Endothelial cell of umbilical vein (primary cell): ENCODE measurements at regions not wholly inside any gene's neighbourhood (a gene's known extent, or its start where the extent isn't known, plus 50 kb on each side); places are given as distances from the start of the nearest gene placed in this dataset.

Experiments
- BruUV-seq: library from RNA; stranded (reverse); fragments of 400-500 nt; replicated peaks from 2 replicates; lab custom pipeline; 2021; lab: Mats Ljungman, UMichigan
- CTCF ChIA-PET: fragments of 300-600, 350-600 bp; sonication (Branson Sonifier 250); formaldehyde crosslinking; loops from one replicate; lab custom pipeline; 2021; ENCODE audit warnings: antibody characterized with exemption, inconsistent platforms; lab: Charles Lee
- POLR2A ChIA-PET: fragments of 300-600, 350-600 bp; sonication (Branson Sonifier 250); formaldehyde crosslinking; loops from one replicate; lab custom pipeline; 2021; ENCODE audit warnings: antibody characterized with exemption, inconsistent platforms; lab: Charles Lee
- DNase-seq: peaks from one replicate; pipeline ENCODE4 v3.0.0-alpha.2; 2011; ENCODE audit warnings: low read depth, low spot score
- FAIRE-seq: peaks from 2 replicates; lab custom pipeline; 2011; peaks lifted over from hg19 to GRCh38; lab: Jason Lieb, UNC
- H2AFZ ChIP-seq: 2 replicates; pipeline ENCODE4 v1.6.0; 2012; ENCODE audit warnings: low read depth, low read length, control low read depth, inconsistent platforms
- H3K27ac ChIP-seq: 2 replicates; pipeline ENCODE4 v1.5.1; 2011; ENCODE audit warnings: low read depth, mild to moderate bottlenecking, control low read depth, low read length, moderate library complexity; ENCODE audit not compliant: insufficient read depth
- H3K27me3 ChIP-seq, 2 experiments: 2 replicates each; pipeline versions ENCODE4 v1.6.0 to v1.6.1; 2011; ENCODE audit warnings: low read length in 2 of 2, mixed read lengths in 1 of 2; ENCODE audit not compliant: control insufficient read depth in 2 of 2, insufficient read depth in 2 of 2
- H3K36me3 ChIP-seq, 2 experiments: 2 replicates in 1 of 2; 3 replicates in 1 of 2; pipeline ENCODE4 v1.5.1; 2011; ENCODE audit warnings: low read length in 2 of 2, mild to moderate bottlenecking in 1 of 2, moderate library complexity in 1 of 2; ENCODE audit not compliant: control insufficient read depth in 2 of 2, insufficient read depth in 2 of 2; ENCODE audit errors: extremely low read depth in 1 of 2
- H3K4me1 ChIP-seq: 3 replicates; pipeline ENCODE4 v1.5.1; 2011; ENCODE audit warnings: mild to moderate bottlenecking, low read length; ENCODE audit not compliant: control insufficient read depth, insufficient read depth; ENCODE audit errors: extremely low read depth
- H3K4me2 ChIP-seq: 2 replicates; pipeline ENCODE4 v1.6.1; 2011; ENCODE audit warnings: low read length, control low read depth, mixed read lengths; ENCODE audit not compliant: insufficient read depth
- H3K4me3 ChIP-seq, 3 experiments: fragments of 200-600 bp in 1 of 3; sonication (generic), shearing (Covaris generic) in 1 of 3; replicated peaks in 1 of 3; 2 replicates each; pipeline ENCODE4 v1.5.1; 2011 to 2016; ENCODE audit warnings: control low read depth in 3 of 3, low read length in 3 of 3, mild to moderate bottlenecking in 2 of 3, inconsistent platforms in 1 of 3, low read depth in 1 of 3, moderate library complexity in 1 of 3; ENCODE audit not compliant: insufficient read depth in 1 of 3
- H3K79me2 ChIP-seq: 2 replicates; pipeline ENCODE4 v1.6.0; 2012; ENCODE audit warnings: low read length, inconsistent platforms; ENCODE audit not compliant: control insufficient read depth, insufficient read depth
- H3K9ac ChIP-seq: replicated peaks from 2 replicates; pipeline ENCODE3; 2011; ENCODE audit warnings: low read length, control low read depth; ENCODE audit not compliant: insufficient read depth; ENCODE audit errors: extremely low read depth
- H3K9me1 ChIP-seq: replicated peaks from 3 replicates; pipeline ENCODE4 v1.6.0; 2011; ENCODE audit warnings: mild to moderate bottlenecking, low read length; ENCODE audit not compliant: control insufficient read depth, insufficient read depth; ENCODE audit errors: extremely low read depth
- H3K9me3 ChIP-seq: replicated peaks from 2 replicates; pipeline ENCODE4 v1.5.1; 2012; ENCODE audit warnings: low read length, inconsistent platforms; ENCODE audit not compliant: control insufficient read depth, insufficient read depth
- H4K20me1 ChIP-seq: replicated peaks from 2 replicates; pipeline ENCODE3; 2011; ENCODE audit warnings: mild to moderate bottlenecking, low read length; ENCODE audit not compliant: control insufficient read depth, insufficient read depth; ENCODE audit errors: extremely low read depth
- EZH2 ChIP-seq: IDR thresholded peaks from 2 replicates; pipeline ENCODE4 v1.6.1; 2012; ENCODE audit warnings: borderline replicate concordance, low read depth, mild to moderate bottlenecking, moderate library complexity, low read length, inconsistent platforms; ENCODE audit not compliant: severe bottlenecking
- FOS ChIP-seq: IDR thresholded peaks from 2 replicates; pipeline ENCODE4 v1.6.1; 2011; ENCODE audit warnings: mild to moderate bottlenecking, low read length, moderate library complexity, borderline replicate concordance; ENCODE audit not compliant: insufficient read depth
- GATA2 ChIP-seq: IDR thresholded peaks from 2 replicates; pipeline ENCODE4 v1.7.0; 2011; ENCODE audit warnings: low read depth, mild to moderate bottlenecking, moderate library complexity, mixed read lengths, low read length; ENCODE audit not compliant: insufficient read length, insufficient read depth
- JUN ChIP-seq: IDR thresholded peaks from 2 replicates; pipeline ENCODE4 v1.6.1; 2011; ENCODE audit warnings: borderline replicate concordance, low read depth; ENCODE audit not compliant: insufficient read length, insufficient read depth
- MYC ChIP-seq: IDR thresholded peaks from one replicate; pipeline ENCODE4 v1.6.1; 2011; ENCODE audit warnings: mild to moderate bottlenecking, low read depth, low read length
- POLR2A ChIP-seq: IDR thresholded peaks from 2 replicates; pipeline ENCODE4 v1.6.1; 2012; ENCODE audit warnings: low read depth, mild to moderate bottlenecking, control low read depth, low read length
- POLR2AphosphoS5 ChIP-seq: IDR thresholded peaks from 2 replicates; pipeline ENCODE4 v1.6.1; 2012; ENCODE audit warnings: low read depth, mild to moderate bottlenecking, control low read depth, low read length, moderate library complexity; ENCODE audit not compliant: insufficient read depth
- dilution Hi-C: fragments of 300-500 bp; cut with MboI; formaldehyde crosslinking; loops from one replicate; pipeline ENCODE4 v1.15.0; 2019; ENCODE audit warnings: low sequenced_read_pairs; ENCODE audit not compliant: extremely low pct_ligation_motif_present
- intact Hi-C: fragments of 100-400 bp; cut with micrococcal nuclease; formaldehyde crosslinking; loops from one replicate; pipeline ENCODE4 v1.10.0; 2022
- TF ChIP-seq, protein P1 (sequence below), 2 donors: IDR thresholded peaks; 1 replicate in 1 of 2; 2 replicates in 1 of 2; pipeline ENCODE4 v1.5.1; 2011; ENCODE audit warnings: low read length in 2 of 2, mild to moderate bottlenecking in 2 of 2, moderate library complexity in 2 of 2, control low read depth in 1 of 2, inconsistent platforms in 1 of 2, low read depth in 1 of 2; ENCODE audit not compliant: insufficient read depth in 1 of 2; ENCODE audit errors: extremely low read depth in 1 of 2
- TF ChIP-seq, protein P2 (sequence below): IDR thresholded peaks from 2 replicates; pipeline ENCODE4 v1.6.1; 2011; ENCODE audit not compliant: insufficient read depth, insufficient read length

DNA sequence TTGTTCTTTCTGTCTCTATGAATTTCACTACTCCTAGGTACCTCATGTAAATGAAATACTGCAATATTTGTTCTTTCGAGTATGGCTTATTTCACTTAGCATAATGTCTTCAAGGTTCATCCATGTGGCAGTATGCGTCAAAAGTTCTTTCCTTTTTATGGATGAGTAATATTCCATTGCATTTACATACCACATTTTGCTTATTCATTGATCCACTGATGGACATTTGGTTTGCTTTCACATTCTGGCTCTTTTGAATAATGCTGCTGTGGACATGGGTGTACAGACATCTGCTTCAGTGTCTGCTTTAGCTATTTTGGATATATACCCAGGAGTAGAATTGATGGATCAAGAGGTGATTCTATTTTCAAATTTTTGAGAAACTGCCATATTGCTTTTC, 144.2 kb upstream of the PAPPA start:
- no TSS peak for BruUV-seq
- FAIRE-seq (no peak), DNase-seq (no peak)
- Histone ChIP-seq H3K9me1 (no peaks in the 10 kb centered on the region), H3K4me3 (no peak overlapping the region), H4K20me1 (no peaks in the 10 kb centered on the region), H3K9ac (no peak overlapping the region), H3K4me1 (no peaks in the 10 kb centered on the region), H3K36me3 (no peaks in the 10 kb centered on the region), H3K4me2 (no peak overlapping the region), H3K79me2 (no peaks in the 10 kb centered on the region), H3K27me3 (no peaks in the 10 kb centered on the region), H3K9me3 (peaks cover 3% of the 10 kb centered on the region), H3K27ac (no peak overlapping the region), H2AFZ (no peak overlapping the region)
- intact Hi-C loops (no loop called here), dilution Hi-C loops (no loop called here)
- ChIA-PET POLR2A (no interaction called here), CTCF (no interaction called here)
- no peak for TF ChIP-seq POLR2AphosphoS5
- TF ChIP-seq, protein P1, sequence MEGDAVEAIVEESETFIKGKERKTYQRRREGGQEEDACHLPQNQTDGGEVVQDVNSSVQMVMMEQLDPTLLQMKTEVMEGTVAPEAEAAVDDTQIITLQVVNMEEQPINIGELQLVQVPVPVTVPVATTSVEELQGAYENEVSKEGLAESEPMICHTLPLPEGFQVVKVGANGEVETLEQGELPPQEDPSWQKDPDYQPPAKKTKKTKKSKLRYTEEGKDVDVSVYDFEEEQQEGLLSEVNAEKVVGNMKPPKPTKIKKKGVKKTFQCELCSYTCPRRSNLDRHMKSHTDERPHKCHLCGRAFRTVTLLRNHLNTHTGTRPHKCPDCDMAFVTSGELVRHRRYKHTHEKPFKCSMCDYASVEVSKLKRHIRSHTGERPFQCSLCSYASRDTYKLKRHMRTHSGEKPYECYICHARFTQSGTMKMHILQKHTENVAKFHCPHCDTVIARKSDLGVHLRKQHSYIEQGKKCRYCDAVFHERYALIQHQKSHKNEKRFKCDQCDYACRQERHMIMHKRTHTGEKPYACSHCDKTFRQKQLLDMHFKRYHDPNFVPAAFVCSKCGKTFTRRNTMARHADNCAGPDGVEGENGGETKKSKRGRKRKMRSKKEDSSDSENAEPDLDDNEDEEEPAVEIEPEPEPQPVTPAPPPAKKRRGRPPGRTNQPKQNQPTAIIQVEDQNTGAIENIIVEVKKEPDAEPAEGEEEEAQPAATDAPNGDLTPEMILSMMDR (IDR thresholded peaks at IDR 0.05; ENCODE audit: extremely low read depth in 1 of 2, insufficient read depth in 1 of 2, low read depth in 1 of 2, low read length in 2 of 2) = no peak
- TF ChIP-seq MYC = no peak
- TF ChIP-seq, protein P2, sequence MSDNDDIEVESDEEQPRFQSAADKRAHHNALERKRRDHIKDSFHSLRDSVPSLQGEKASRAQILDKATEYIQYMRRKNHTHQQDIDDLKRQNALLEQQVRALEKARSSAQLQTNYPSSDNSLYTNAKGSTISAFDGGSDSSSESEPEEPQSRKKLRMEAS = no peak
- no peak for TF ChIP-seq GATA2
- no peak for TF ChIP-seq EZH2
- no peak for TF ChIP-seq POLR2A
- TF ChIP-seq FOS = no peak
- no peak for TF ChIP-seq JUN
